ENCODE measurements at regions not wholly inside any gene's neighbourhood (a gene's known extent, or its start where the extent isn't known, plus 50 kb on each side); places are given as distances from the start of the nearest gene placed in this dataset.

DNA sequence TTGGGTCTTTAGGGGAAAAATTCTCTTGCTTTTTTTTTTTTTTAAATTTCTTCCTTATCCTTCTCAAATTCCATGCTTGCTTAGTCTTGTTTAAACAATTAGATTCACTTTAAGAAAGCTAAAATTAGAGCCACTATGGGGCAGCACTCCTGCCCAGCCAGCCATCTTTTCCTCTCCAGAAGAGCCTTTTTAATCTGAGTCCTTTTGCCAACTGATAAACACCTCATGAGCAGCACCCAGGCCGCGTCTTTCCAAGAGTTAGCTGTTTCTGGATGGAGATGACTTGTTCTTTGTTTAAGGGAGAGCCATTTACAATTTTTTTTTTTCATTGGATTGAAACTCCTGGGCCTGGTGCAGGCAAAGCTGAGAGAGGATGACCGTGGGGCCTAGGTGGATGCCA lies 53.3 kb upstream of the TSPAN2 start:
- no peaks in the 10 kb centered on the region for H3K79me2 ChIP-seq (ENCODE audit: control insufficient read depth, insufficient read depth, low read length)
- Mint-ChIP-seq H3K9me3 (ENCODE audit: insufficient read depth) (no peaks in the 10 kb centered on the region), H3K4me1 (peaks cover 5% of the 10 kb centered on the region), H3K27me3 (peaks cover 62% of the 10 kb centered on the region), H3K27ac (no peak overlapping the region), H3K4me3 (no peak overlapping the region)
- H3K27me3 ChIP-seq (replicated peaks in 1 of 4; ENCODE audit: control extremely low read depth in 1 of 4, control insufficient read depth in 3 of 4, insufficient read depth in 4 of 4, low read length in 3 of 4): peaks cover 0 to 16% (median 11%) of the 10 kb centered on the region in 4 experiments
- no peak overlapping the region for H3K9ac ChIP-seq (ENCODE audit: low read length)
- H3K9me3 ChIP-seq (ENCODE audit: control extremely low read depth in 1 of 3, control insufficient read depth in 2 of 3, insufficient read depth in 1 of 3, low read length in 2 of 3): no peaks in the 10 kb centered on the region
- peaks cover 0 to 4% of the 10 kb centered on the region in 2 donors for H3K4me1 ChIP-seq (ENCODE audit: control insufficient read depth in 2 of 2, insufficient read depth in 2 of 2, low read length in 2 of 2)
- no peak for ATAC-seq (ENCODE audit: low read depth)
- no CpG with 5 or more reads among the region's 3 CpGs for WGBS (ENCODE audit: insufficient coverage)
- no peak overlapping the region for H2AFZ ChIP-seq (ENCODE audit: insufficient read depth, low read depth, low read length, poor library complexity, severe bottlenecking)
- ChIA-PET CTCF (interaction anchor here (2.1 to 2.9 kb wide), 3 partner anchors 14 to 839 kb away, joined by 5 to 9 read pairs (median 9); no protein-coding TSS in a partner anchor), POLR2A (no interaction called here)
- TF ChIP-seq, protein P1, sequence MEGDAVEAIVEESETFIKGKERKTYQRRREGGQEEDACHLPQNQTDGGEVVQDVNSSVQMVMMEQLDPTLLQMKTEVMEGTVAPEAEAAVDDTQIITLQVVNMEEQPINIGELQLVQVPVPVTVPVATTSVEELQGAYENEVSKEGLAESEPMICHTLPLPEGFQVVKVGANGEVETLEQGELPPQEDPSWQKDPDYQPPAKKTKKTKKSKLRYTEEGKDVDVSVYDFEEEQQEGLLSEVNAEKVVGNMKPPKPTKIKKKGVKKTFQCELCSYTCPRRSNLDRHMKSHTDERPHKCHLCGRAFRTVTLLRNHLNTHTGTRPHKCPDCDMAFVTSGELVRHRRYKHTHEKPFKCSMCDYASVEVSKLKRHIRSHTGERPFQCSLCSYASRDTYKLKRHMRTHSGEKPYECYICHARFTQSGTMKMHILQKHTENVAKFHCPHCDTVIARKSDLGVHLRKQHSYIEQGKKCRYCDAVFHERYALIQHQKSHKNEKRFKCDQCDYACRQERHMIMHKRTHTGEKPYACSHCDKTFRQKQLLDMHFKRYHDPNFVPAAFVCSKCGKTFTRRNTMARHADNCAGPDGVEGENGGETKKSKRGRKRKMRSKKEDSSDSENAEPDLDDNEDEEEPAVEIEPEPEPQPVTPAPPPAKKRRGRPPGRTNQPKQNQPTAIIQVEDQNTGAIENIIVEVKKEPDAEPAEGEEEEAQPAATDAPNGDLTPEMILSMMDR (IDR thresholded peaks at IDR 0.05): no peak
- TF ChIP-seq EZH2 (IDR thresholded peaks at IDR 0.05; ENCODE audit: borderline replicate concordance, insufficient read depth, low read depth, low read length, poor library complexity, severe bottlenecking): no peak
- intact Hi-C loops (cut with micrococcal nuclease): no loop called here
- H4K20me1 ChIP-seq (ENCODE audit: control insufficient read depth, insufficient read depth, low read length, poor library complexity, severe bottlenecking): no peaks in the 10 kb centered on the region
- no peak for DNase-seq
- H3K27ac ChIP-seq (ENCODE audit: low read length in 2 of 2): no peak overlapping the region
- no peaks in the 10 kb centered on the region for H3K36me3 ChIP-seq (replicated peaks in 1 of 2; ENCODE audit: control extremely low read depth in 1 of 2, control insufficient read depth in 1 of 2, extremely low read depth in 1 of 2, insufficient read depth in 2 of 2, low read length in 1 of 2)
- H3K4me2 ChIP-seq (replicated peaks; ENCODE audit: low read depth, low read length, poor library complexity, severe bottlenecking): no peak overlapping the region
- H3K4me3 ChIP-seq (ENCODE audit: control extremely low read depth in 1 of 5, extremely low read depth in 1 of 5, insufficient read depth in 1 of 5, low read depth in 2 of 5, low read length in 4 of 5): no peak overlapping the region

DNA sequence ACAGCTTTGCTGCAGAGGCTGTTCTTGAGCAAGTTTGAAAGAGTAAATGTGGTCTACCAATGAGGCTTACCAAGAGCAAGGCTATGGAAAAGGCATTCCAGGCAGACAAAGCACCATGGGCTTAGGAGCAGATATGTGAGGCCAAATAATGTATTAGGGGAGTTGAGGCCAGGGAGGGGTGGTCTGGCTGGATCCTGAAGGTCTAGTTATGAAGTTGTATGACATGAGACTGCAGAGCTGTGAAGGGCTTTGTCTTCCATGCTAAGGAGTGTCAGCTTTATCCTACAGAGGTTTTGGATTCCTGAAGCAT lies 51.8 kb upstream of the TSPAN2 start:
- POLR2A ChIA-PET: no interaction called here
- no peaks in the 10 kb centered on the region for H4K20me1 ChIP-seq (ENCODE audit: control insufficient read depth, insufficient read depth, low read length, poor library complexity, severe bottlenecking)
- Mint-ChIP-seq H3K4me1 (peaks cover 4% of the 10 kb centered on the region), H3K9me3 (ENCODE audit: insufficient read depth) (no peaks in the 10 kb centered on the region), H3K27ac (no peak overlapping the region), H3K27me3 (peaks cover 47% of the 10 kb centered on the region), H3K4me3 (no peak overlapping the region)
- ATAC-seq (ENCODE audit: low read depth) (no peak), DNase-seq (no peak)
- H3K4me3 ChIP-seq (ENCODE audit: control extremely low read depth in 1 of 5, extremely low read depth in 1 of 5, insufficient read depth in 1 of 5, low read depth in 2 of 5, low read length in 4 of 5): no peak overlapping the region
- H3K9me3 ChIP-seq (ENCODE audit: control extremely low read depth in 1 of 3, control insufficient read depth in 2 of 3, insufficient read depth in 1 of 3, low read length in 2 of 3): no peaks in the 10 kb centered on the region
- no peaks in the 10 kb centered on the region for H3K79me2 ChIP-seq (ENCODE audit: control insufficient read depth, insufficient read depth, low read length)
- H3K27me3 ChIP-seq (replicated peaks in 1 of 4; ENCODE audit: control extremely low read depth in 1 of 4, control insufficient read depth in 3 of 4, insufficient read depth in 4 of 4, low read length in 3 of 4): peaks cover 0 to 16% (median 10%) of the 10 kb centered on the region in 4 experiments
- H3K4me1 ChIP-seq (ENCODE audit: control insufficient read depth in 2 of 2, insufficient read depth in 2 of 2, low read length in 2 of 2): peaks cover 0 to 4% of the 10 kb centered on the region in 2 donors
- H3K27ac ChIP-seq (ENCODE audit: low read length in 2 of 2): no peak overlapping the region
- H3K4me2 ChIP-seq (replicated peaks; ENCODE audit: low read depth, low read length, poor library complexity, severe bottlenecking): no peak overlapping the region
- no peak overlapping the region for H2AFZ ChIP-seq (ENCODE audit: insufficient read depth, low read depth, low read length, poor library complexity, severe bottlenecking)
- CTCF ChIA-PET: interaction anchor here (1.2 to 2.9 kb wide), 3 partner anchors 12 to 880 kb away, joined by 3 to 9 read pairs (median 9); no protein-coding TSS in a partner anchor
- intact Hi-C loops (cut with micrococcal nuclease): no loop called here
- H3K9ac ChIP-seq (ENCODE audit: low read length): no peak overlapping the region
- TF ChIP-seq, protein P1 (IDR thresholded peaks at IDR 0.05): no peak
- no peak for TF ChIP-seq EZH2 (IDR thresholded peaks at IDR 0.05; ENCODE audit: borderline replicate concordance, insufficient read depth, low read depth, low read length, poor library complexity, severe bottlenecking)
- no peaks in the 10 kb centered on the region for H3K36me3 ChIP-seq (replicated peaks in 1 of 2; ENCODE audit: control extremely low read depth in 1 of 2, control insufficient read depth in 1 of 2, extremely low read depth in 1 of 2, insufficient read depth in 2 of 2, low read length in 1 of 2)

Data from B cell (primary cell).